Esophagus (tissue), 2 donors: ENCODE measurements at regions not wholly inside any gene's neighbourhood (a gene's known extent, or its start where the extent isn't known, plus 50 kb on each side); places are given as distances from the start of the nearest gene placed in this dataset.

Experiments used
- H3K27ac ChIP-seq, 2 donors: one replicate each; pipeline ENCODE4 v1.5.1; 2013; ENCODE audit warnings: low read depth in 2 of 2, mild to moderate bottlenecking in 2 of 2, inconsistent platforms in 1 of 2, low read length in 1 of 2, moderate library complexity in 1 of 2
- H3K27me3 ChIP-seq, 2 donors: one replicate each; pipeline ENCODE4 v1.6.1; 2013; ENCODE audit warnings: low read length in 2 of 2, control low read depth in 1 of 2, mild to moderate bottlenecking in 1 of 2; ENCODE audit not compliant: insufficient read depth in 2 of 2, control insufficient read depth in 1 of 2
- H3K36me3 ChIP-seq, 2 donors: one replicate each; pipeline ENCODE4 v1.6.1; 2013; ENCODE audit warnings: low read length in 1 of 2; ENCODE audit not compliant: control insufficient read depth in 2 of 2, insufficient read depth in 2 of 2
- H3K4me1 ChIP-seq, 2 donors: one replicate each; pipeline ENCODE4 v1.6.1; 2013; ENCODE audit warnings: low read length in 1 of 2; ENCODE audit not compliant: control insufficient read depth in 2 of 2, insufficient read depth in 2 of 2
- H3K4me3 ChIP-seq, 2 donors: one replicate each; pipeline ENCODE4 v1.5.1; 2013; ENCODE audit warnings: low read length in 2 of 2, mild to moderate bottlenecking in 2 of 2, low read depth in 1 of 2, moderate library complexity in 1 of 2
- H3K9me3 ChIP-seq, 2 donors: one replicate each; pipeline ENCODE4 v1.6.1; 2013; ENCODE audit warnings: mild to moderate bottlenecking in 2 of 2, low read depth in 1 of 2, low read length in 1 of 2, moderate library complexity in 1 of 2; ENCODE audit not compliant: control insufficient read depth in 2 of 2, insufficient read depth in 1 of 2
- WGBS, 2 donors: extraction: QIAGEN DNeasy Blood & Tissue Kit; methylation state at CpG; one replicate each; pipeline ENCODE4 v1.1.7; 2013; 5-methylcytosine and 5-hydroxymethylcytosine counted together
- donor health status: healthy with polysubstance abuse.
- donor health status: Bipolar disorder and iron deficiency.

DNA sequence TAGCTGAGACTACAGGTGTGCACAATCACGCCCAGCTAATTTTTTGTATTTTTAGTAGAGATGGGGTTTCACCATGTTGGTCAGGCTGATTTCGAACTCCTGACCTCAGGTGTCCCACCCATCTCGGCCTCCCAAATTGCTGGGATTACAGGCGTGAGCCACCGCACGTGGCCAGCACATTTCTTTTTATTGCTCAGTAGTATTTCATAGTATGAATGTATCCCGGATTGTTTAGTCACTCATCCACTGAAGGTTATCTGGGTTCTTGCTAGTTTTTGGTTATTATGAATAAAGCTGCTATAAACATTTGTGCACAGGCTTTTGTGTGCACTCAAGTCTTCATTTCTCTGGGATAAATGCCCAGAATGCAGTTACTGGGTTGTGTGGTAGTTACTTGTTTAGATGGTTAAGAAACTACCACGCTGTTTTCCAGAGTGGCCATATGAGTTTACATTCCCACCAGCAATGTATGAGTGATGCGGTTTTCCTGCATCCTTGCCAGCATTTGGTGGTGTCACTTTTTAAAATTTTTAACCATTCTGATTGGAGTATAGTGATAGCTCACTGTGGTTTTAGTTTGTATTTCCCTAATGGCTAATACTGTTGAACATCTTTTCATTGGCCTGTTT, 275.8 kb upstream of the LYZL1 start:
- Histone ChIP-seq H3K9me3 (no peaks in the 10 kb centered on the region), H3K36me3 (no peaks in the 10 kb centered on the region), H3K4me3 (no peak overlapping the region), H3K27me3 (no peaks in the 10 kb centered on the region), H3K27ac (no peak overlapping the region), H3K4me1 (no peaks in the 10 kb centered on the region)
- WGBS, 2 donors, result 77 to 83% methylated on average over 9 of the region's 9 CpGs

DNA sequence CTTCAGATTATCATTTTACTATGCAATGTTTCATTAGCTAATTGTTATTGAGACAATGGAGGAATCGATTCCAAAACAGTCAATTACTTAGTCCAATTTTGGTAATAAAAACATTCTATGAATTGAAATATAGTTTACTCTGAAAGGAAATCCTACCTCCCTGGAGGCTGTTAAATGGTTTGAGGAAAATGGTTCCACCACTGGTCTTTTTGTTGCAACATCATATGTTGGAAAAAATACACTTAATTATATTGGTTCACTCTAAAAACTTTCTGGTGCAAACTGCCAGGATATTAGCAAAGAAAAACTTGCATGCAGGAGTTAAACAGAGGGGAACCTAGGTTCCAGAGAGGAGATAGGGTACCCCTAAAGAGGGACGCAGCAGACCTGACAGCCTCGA, 267.3 kb upstream of the LYZL1 start:
- H3K36me3 ChIP-seq, result no peaks in the 10 kb centered on the region
- H3K27me3 ChIP-seq, result no peaks in the 10 kb centered on the region
- no peak overlapping the region for H3K4me3 ChIP-seq
- H3K9me3 ChIP-seq, result no peaks in the 10 kb centered on the region
- no peaks in the 10 kb centered on the region for H3K4me1 ChIP-seq
- H3K27ac ChIP-seq, result no peak overlapping the region
- WGBS, 2 donors, result 79 to 83% methylated on average over 3 of the region's 3 CpGs

DNA sequence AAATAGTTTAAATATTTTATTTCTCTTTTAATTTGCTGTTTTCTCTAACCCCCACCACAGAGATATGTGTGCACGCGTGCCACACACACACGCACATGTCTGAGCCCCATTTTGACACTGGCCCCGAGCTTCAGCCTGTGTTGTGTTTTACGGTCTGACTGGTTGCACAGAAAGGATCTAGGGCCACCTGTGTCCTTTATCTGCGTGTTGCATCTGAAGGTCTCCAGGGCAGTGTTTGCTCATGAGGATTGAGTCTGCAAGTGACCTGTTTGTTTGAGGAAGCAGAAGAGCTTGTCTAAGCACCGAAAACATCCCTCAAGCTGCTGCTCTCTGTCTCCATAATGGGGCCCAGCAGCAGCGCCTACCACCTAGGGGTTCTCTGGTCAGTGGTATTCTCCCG, 266.4 kb upstream of the LYZL1 start:
- H3K27ac ChIP-seq, result no peak overlapping the region
- no peak overlapping the region for H3K4me3 ChIP-seq
- 78 to 88% methylated on average over 9 of the region's 9 CpGs for WGBS, 2 donors
- H3K27me3 ChIP-seq, result no peaks in the 10 kb centered on the region
- no peaks in the 10 kb centered on the region for H3K4me1 ChIP-seq
- no peaks in the 10 kb centered on the region for H3K36me3 ChIP-seq
- no peaks in the 10 kb centered on the region for H3K9me3 ChIP-seq

DNA sequence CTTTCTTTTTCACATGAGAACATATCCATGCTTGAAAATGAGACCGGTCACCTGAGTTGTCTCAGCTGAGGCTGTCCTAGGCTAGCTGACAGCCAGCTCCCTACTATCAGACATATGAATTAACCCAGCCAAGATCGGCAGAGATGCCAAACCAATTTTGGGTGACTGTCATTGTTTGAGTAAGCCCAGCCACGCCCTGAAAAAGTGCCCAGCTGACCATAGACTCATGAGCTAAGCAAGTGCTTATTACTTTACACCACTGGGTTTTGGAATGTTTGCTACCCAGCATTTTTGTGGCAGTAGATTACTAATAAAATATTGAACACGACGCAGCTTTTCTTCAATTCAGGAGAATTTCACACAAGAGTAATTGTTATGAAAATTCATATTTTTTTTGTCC, 265.2 kb upstream of the LYZL1 start:
- Histone ChIP-seq H3K36me3 (no peaks in the 10 kb centered on the region), H3K27me3 (no peaks in the 10 kb centered on the region), H3K9me3 (no peaks in the 10 kb centered on the region), H3K27ac (no peak overlapping the region), H3K4me1 (no peaks in the 10 kb centered on the region), H3K4me3 (no peak overlapping the region)
- 76 to 88% methylated on average over 5 of the region's 5 CpGs for WGBS, 2 donors

DNA sequence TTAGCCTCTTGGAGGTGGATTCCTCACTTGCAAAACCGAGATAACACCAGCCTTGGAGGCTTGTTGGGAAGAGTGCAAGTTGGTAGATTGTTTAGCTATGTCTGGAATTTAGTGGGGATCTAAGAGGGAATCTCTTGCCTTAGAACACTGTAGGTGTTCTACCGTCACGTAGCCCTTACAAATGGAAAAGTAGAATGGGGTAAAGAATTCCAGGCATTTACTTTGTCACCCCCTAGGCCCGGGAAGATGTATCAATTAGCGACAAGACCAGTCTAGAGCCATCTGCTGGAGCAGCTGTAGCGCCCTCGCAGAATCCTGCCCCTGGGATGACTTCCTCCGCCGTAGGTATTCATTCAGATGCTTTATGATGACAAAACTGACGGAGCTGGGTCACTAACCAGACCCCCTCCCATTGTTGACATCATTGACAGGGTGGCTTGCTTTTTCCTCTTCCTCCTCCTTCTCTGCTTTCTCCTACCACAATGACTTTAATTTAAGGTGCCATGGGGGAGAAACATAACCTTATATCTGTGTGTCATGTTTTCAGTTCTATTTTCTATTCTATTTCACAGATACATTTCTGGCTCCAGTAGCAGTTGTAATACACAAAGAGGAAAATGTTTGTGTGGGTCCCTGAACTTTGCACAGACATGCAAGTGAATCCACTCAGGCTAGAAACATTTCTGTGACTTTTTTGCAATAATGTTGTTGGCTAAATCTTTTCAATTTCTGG, 262.6 kb upstream of the LYZL1 start:
- Histone ChIP-seq H3K4me3 (no peak overlapping the region), H3K27ac (no peak overlapping the region), H3K36me3 (no peaks in the 10 kb centered on the region), H3K9me3 (no peaks in the 10 kb centered on the region), H3K4me1 (no peaks in the 10 kb centered on the region), H3K27me3 (no peaks in the 10 kb centered on the region)
- 81 to 86% methylated on average over 10 of the region's 10 CpGs for WGBS, 2 donors

DNA sequence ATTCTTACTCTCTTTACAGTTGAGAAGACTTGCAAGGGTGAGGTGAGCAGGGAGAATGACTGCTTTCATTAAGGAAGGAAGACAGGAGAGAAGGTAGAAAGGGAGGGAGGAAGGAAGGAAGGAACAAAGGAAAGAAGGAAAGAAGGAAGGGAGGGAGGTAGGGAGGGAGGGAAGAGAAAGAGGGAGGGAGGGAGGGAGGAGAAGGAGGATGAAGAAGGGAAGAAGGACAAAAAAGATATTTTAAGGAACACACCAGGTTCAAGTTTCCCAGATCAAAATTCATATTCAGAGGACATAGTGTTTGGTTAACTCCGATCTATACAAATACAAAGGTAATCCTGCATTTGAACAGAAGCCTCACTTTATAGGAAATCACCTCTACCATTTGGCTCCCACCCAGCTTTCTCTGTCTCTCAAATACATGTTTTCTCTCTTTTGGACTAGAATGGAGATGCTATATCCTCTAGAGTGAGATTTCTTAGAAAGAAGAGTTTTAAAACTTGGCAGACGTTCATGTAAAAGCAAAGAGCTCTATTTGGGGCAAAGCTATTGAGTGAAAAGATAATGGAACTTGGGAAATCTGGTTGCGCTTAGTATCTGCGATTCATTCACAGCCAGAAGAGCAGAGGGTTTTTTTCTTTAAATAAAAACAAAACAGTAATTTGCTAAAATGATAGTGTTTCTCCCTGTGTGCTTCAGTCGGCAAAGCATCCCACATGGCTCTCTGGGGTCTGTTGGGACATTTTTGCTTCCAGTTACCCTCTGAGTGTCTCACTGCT, 261.9 kb upstream of the LYZL1 start:
- 70 to 72% methylated on average over 5 of the region's 5 CpGs for WGBS, 2 donors
- Histone ChIP-seq H3K9me3 (no peaks in the 10 kb centered on the region), H3K27me3 (no peaks in the 10 kb centered on the region), H3K4me1 (no peaks in the 10 kb centered on the region), H3K27ac (no peak overlapping the region), H3K36me3 (no peaks in the 10 kb centered on the region), H3K4me3 (no peak overlapping the region)

DNA sequence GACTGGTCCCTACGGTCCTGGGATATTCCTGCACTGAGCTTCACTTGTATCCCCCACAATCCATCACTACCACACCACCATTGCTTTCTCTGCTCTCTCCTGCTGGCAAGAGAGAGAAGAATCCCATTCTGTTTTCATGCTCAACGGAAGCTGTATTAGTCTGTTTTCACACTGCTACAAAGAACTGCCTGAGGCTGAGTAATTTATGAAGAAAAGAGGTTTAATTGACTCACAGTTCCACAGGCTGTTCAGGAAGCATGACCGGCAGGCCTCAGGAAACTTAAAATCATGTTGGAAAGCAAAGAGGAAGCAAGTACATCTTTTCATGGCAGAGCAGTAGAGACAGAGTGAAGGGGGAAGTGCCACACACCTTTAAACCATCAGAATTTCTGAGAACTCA, 260.4 kb upstream of the LYZL1 start:
- WGBS, 2 donors, result 47 to 51% methylated on average over 3 of the region's 3 CpGs
- H3K36me3 ChIP-seq, result no peaks in the 10 kb centered on the region
- H3K27me3 ChIP-seq, result no peaks in the 10 kb centered on the region
- H3K9me3 ChIP-seq, result no peaks in the 10 kb centered on the region
- H3K4me1 ChIP-seq, result no peaks in the 10 kb centered on the region
- H3K4me3 ChIP-seq, result no peak overlapping the region
- no peak overlapping the region for H3K27ac ChIP-seq

DNA sequence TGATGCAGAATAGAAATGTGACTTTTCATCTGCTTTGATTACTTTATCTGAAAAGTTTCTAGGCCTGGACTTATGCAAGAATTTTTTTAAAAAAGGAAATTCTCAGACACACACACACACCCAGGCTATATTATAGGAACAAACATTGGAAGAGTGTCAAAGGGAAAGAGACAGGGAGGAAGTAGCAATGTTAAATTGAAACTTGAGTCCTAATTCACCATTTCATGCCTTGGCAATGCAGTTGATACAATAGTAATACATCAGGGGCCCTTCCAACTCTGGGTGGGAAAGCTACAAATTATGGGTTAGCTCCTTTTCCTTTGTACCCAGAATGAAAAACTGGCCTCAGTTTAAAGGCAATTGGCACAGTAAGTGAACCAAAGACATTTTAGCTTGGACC, 258.0 kb upstream of the LYZL1 start:
- no peaks in the 10 kb centered on the region for H3K9me3 ChIP-seq
- no peaks in the 10 kb centered on the region for H3K4me1 ChIP-seq
- H3K4me3 ChIP-seq, result no peak overlapping the region
- H3K27me3 ChIP-seq, result no peaks in the 10 kb centered on the region
- H3K27ac ChIP-seq, result no peak overlapping the region
- no peaks in the 10 kb centered on the region for H3K36me3 ChIP-seq

DNA sequence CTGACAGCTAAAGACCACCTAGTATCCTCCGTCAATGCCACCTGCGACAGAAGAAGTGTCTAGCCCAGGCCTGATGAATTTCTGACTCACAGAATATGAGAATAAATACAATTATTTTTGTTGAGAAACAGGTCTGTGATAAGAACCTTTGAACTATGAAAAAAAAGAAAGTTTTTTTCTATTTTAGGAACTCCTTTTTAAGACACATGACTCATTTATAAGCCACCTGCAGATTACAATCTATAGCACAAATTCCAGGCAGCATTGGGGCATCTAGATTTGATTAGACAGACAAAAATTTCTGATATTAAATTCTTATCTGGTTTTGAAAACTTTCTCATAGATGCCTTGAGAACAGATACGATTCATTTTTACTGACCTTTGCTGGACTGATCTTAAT, 256.7 kb upstream of the LYZL1 start:
- Histone ChIP-seq H3K9me3 (no peaks in the 10 kb centered on the region), H3K27ac (no peak overlapping the region), H3K27me3 (no peaks in the 10 kb centered on the region), H3K36me3 (no peaks in the 10 kb centered on the region), H3K4me1 (no peaks in the 10 kb centered on the region), H3K4me3 (no peak overlapping the region)
- WGBS, 2 donors, result 91 to 93% methylated on average over 3 of the region's 3 CpGs
